Activated CD4-positive, alpha-beta T cell treated with anti-CD3 and anti-CD28 coated beads, Interleukin-2, amount 50 U/mL, for 16 hours (primary cell): ENCODE measurements at regions not wholly inside any gene's neighbourhood (a gene's known extent, or its start where the extent isn't known, plus 50 kb on each side); places are given as distances from the start of the nearest gene placed in this dataset.

Experiments
- DNase-seq: peaks from one replicate; pipeline ENCODE4 v3.0.0-alpha.2; 2020

GRCh38 chr2:240299710-240300068, 135.8 kb upstream of the GPC1 start:
- DNase-seq: no peak

GRCh38 chr2:240300261-240300821, 135.1 kb upstream of the GPC1 start:
- DNase-seq: no peak

GRCh38 chr2:240300840-240301239, 134.6 kb upstream of the GPC1 start:
- no peak for DNase-seq

GRCh38 chr2:240301256-240301795, 134.1 kb upstream of the GPC1 start:
- DNase-seq: no peak

DNA sequence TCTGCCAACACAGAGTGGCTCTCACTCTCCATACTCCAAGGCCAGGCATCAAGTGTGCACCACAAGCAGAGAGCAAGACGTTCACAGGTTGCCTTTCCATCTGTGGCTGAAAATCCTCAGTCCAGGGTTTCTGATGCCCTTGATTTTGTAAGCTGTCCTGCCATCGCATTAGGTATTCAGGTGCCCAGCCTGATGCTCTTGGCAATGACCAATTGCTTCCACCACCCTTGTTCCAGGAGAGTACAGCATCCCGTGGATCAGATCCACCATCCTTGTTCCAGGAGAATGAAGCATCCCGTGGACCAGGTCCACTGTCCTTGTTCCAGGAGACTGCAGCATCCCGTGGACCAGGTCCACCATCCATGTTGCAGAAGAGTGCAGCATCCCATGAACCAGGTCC, 133.4 kb upstream of the GPC1 start:
- no peak for DNase-seq

DNA sequence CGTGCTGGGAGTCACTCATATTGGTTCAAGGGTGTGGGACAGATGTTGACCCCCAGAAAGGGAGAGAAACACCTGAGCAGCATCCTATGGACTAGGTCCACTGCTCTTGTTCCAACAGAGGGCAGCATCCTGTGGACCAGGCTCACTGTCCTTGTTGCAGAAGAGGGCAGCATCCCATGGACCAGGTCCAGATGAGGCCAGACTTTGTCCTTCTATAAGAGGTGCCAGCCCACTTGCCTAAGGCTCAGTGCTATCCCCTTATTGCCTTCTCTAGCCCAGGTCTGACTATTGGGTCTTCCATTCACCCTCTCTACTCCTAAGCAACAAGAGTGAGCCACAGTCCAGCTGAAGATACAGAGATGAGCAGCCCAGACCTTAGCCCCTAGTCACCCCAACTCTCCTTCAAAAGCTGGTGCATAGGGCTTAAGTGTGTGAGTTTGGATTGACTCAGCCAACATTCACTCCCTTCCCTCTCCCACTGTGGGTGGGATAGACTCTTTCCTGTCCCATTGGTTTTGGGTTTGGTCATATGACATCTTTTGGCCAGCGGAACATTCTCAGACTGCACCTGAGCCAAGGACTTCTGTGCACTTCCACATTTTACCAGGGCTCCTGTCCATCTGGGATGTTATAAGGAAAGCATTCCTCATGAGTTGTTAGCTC, 132.4 kb upstream of the GPC1 start:
- DNase-seq: no peak

DNA sequence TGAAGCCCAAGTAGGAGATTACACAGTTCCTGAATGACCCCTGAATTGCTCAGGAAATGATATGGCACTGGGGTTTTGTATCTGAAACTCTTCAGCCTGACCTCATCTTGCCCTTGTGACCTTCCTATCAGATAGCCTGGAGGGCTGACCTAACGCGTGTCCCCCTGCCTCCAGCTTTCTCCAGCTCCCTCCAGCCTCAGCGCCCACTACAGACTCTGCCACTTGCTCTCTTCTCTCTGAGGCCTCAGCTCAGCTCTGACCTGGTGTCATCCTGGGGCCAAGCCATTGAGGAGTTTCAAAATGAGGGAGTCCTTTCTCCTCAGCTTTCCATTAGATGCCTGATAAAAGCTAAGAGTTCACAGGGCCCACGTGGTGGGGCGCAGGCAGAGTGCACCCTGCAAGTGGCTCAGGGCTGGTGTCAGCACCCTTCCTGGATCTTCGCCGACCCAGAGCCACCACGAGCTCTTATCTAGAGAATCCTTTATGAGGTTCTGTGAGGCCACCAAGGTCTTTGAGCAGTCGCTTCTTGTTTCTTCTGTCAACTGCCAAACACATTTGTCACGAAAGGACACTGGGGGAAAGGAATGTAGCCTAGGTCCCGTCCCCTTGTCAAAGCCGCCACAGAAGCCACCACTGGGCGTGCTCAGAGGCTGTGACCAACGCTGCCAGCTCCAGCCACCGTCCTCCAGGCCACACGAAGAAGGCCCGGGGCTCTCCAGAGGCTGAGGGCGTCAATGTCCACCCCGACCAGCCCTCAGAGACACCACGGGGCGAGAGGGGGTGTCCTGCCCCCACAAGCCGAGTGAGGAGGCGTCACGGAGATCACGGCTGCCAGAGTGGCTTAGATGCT, 131.3 kb upstream of the GPC1 start:
- DNase-seq: no peak

GRCh38 chr2:240304746-240305161, 130.7 kb upstream of the GPC1 start:
- DNase-seq: no peak

GRCh38 chr2:240305369-240305962, 130.0 kb upstream of the GPC1 start:
- no peak for DNase-seq

DNA sequence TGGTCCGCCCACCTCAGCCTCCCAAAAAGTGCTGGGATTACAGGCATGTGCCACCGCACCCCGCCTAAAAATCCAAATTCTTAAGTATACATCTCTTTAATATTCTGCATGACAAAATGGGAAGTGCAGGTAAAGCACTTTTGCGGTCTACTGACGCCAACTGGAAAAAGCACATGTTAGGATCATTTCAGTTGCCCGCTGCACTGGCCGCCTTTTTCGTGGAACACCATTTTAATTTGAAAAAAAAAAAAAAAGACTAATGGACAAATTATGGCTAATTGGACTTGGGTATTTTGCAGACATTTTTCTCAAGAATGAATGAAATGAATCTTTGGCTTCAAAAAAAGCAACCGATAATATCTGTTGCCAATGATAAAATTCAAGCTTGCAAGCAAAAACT, 129.3 kb upstream of the GPC1 start:
- no peak for DNase-seq

DNA sequence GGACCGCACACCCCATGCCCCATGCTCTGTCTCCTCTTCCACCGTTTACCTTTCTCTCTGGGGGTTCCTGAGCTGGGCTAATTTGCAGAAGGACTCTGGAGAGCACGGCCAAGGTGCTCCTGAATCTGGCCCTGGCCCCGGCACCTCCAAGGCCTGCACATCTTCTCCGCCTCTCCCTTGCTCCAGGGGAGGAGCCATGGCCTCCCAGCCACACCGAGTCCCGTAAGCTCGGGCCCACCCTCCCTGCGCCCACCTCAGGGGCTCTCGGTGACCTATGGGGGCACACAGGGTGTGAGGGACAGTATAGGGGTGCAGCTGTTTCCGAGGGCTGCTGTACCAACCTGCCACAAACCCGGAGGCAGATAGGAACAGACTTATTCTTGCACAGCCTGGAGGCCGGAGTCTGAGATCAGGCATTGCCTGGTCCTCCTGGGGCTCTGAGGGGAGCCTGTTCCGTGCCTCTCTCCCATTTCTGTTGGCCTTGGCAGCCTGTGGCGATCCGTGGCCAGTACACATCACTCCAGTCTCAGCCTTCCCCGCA, 127.3 kb upstream of the GPC1 start:
- DNase-seq: no peak

DNA sequence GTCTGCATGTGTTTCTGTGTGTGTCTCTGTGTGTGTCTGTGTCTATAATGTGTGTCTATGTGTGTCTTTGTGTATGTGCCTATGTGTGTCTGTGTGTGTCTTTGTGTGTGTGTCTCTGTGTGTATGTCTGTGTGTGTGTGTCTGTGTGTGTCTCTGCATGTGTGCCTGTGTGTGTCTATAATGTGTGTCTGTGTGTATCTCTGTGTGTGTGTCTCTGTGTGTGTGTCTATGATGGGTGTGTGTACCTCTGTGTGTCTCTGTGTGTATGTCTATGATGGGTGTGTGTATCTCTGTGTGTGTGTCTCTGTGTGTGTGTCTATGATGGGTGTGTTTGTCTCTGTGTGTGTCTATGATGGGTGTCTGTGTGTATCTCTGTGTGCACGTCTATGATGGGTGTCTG, 126.2 kb upstream of the GPC1 start:
- DNase-seq: no peak

DNA sequence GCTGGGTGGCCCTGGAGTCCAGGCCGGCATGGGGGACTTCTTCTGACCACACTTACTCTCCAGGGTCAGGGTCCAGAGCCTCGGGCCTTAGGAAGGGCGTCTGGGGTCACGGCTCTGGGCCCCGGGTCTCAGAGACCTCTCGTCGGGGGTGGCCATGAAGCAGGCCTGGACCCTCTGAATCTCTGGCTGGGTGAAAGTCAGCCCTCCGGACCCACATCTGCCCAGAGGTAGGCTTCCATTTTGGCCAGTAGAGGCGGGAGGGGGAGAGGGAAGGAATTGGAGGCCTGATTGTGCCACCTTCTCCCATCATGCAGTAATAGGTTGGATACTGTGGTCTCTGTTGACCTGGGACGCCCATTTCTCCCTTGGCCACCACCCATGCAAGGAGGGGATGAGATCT, 125.3 kb upstream of the GPC1 start:
- no peak for DNase-seq

DNA sequence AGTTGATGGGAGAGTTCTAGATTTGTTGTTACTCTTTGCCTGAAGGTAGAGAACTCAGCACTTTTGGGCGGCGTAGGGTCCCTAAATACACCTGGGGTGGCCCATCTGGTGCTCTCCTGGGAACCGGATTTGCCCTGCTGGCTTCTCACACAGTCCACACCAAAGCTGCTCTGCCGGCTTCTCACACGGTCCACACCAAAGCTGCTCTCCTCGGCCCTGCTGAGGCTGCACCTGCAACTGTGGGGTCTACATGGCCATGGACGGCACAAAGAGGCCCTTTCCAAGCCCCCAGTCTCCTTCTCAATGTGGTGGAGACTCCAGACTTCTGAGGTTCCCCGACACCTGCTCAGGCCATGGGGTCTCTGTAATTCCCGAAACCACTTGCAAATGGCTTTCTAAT, 124.8 kb upstream of the GPC1 start:
- no peak for DNase-seq

GRCh38 chr2:240311821-240312220, 123.6 kb upstream of the GPC1 start:
- DNase-seq: no peak

GRCh38 chr2:240319221-240319854, 116.1 kb upstream of the GPC1 start:
- no peak for DNase-seq

- no peak for DNase-seq
These were observed 115.6 kb upstream of the GPC1 start for GRCh38 chr2:240319855-240320203.

DNA sequence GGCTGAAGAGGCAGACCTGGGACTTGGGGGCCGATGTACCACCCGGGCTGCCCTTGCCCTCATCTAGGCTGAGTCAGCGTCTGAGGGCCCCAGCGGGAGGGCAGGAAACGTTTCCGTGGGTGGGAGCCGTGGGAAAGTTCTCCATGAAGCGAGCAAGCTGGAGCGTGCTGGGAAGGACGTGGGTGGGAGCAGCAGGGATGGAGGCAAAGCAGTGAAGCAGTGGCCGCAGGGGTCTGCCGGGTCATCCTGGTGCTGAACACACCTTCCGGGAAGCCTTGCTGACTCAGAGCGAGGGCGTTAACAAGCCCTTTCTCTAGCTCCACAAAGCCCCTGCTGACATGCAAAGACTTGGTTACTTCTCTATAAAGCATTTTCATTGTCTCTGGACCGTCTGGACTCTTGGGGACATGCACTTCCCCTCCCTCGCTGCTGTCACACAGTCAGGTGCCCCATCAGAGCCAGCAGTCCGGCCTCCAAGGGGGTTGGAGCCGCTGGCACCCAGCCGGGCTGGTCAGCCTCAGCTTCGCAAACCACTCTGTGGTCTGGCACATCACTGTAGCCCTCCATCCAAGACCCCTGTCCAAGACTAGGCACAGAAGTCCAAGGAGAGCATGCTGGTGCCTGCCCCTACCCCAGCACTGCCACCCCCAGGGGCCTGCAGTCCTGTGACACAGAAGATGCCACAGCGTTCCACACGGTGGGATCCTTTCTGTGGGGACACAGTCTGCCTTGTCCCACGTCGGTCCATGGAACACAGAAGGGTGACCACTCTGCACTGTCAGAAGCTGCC, 115.1 kb upstream of the GPC1 start:
- DNase-seq: no peak

DNA sequence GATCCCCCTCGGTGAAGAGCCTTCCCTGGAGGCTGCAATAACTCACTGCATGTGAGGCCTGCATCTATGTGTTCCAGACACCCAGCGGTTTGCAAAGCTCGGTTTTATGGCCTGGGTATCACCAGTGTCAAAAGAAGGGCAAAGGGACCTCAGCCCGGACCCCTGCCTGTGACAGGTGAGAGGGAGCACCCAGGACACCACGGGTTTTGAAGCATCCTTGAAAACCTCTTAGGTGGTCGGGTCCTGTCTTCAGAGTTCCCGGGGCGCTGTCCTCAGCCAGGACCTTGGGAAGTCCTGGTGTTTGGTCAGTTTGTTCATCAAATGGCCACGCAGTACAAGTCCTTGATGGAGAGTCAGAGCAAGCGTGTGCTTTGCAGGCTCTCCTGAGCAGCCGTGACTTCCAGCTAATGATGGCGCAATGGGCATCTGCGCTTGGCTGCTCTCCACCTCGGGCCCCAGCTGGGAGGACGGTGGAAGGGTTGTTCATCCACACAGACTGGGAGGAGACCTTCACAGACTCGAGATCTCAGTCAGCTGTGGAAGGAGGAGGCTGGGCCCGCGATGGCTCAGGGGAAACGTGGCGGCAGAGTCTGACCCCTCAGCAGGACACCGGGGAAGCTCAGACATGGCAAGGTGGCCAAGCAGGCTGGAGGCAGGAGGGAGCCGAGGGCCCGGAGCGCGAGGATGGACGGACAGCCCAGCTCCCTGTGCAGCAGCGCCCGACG, 113.1 kb upstream of the GPC1 start:
- DNase-seq: no peak

- no peak for DNase-seq
These were observed 112.5 kb upstream of the GPC1 start for GRCh38 chr2:240322991-240323390.

- no peak for DNase-seq
These were observed 111.7 kb upstream of the GPC1 start for GRCh38 chr2:240323601-240324291.
